Calu3 (cell line): ENCODE measurements at regions not wholly inside any gene's neighbourhood (a gene's known extent, or its start where the extent isn't known, plus 50 kb on each side); places are given as distances from the start of the nearest gene placed in this dataset.

Experiments used
- BruUV-seq: library from RNA; stranded (reverse); fragments of 400-500 nt; replicated peaks from 2 replicates; lab custom pipeline; 2021; lab: Mats Ljungman, UMichigan
- CTCF ChIA-PET: fragments of 300-600 bp; sonication (Branson Sonifier 250); formaldehyde crosslinking; loops from one replicate; lab custom pipeline; 2022; ENCODE audit warnings: antibody characterized with exemption; lab: Charles Lee
- DNase-seq: peaks from one replicate; pipeline ENCODE4 v3.0.0; 2022
- H3K27ac Mint-ChIP-seq: one replicate; pipeline ENCODE4 v1.8.0; 2022; ENCODE audit warnings: mixed read lengths; ENCODE audit not compliant: unreplicated experiment
- H3K27me3 Mint-ChIP-seq: one replicate; pipeline ENCODE4 v1.8.0; 2022; ENCODE audit warnings: mixed read lengths; ENCODE audit not compliant: unreplicated experiment
- H3K36me3 Mint-ChIP-seq: one replicate; pipeline ENCODE4 v1.8.0; 2022; ENCODE audit warnings: mild to moderate bottlenecking, moderate library complexity, mixed read lengths; ENCODE audit not compliant: insufficient read depth, unreplicated experiment
- H3K4me1 Mint-ChIP-seq: one replicate; pipeline ENCODE4 v1.8.0; 2022; ENCODE audit warnings: mild to moderate bottlenecking, low read depth, mixed read lengths; ENCODE audit not compliant: unreplicated experiment
- H3K4me3 Mint-ChIP-seq: one replicate; pipeline ENCODE4 v1.8.0; 2022; ENCODE audit warnings: mild to moderate bottlenecking, low read depth, moderate library complexity, mixed read lengths; ENCODE audit not compliant: unreplicated experiment
- H3K9me3 Mint-ChIP-seq: one replicate; pipeline ENCODE4 v1.8.0; 2022; ENCODE audit warnings: low read depth, mixed read lengths; ENCODE audit not compliant: unreplicated experiment
- intact Hi-C: fragments of 100-400 bp; cut with micrococcal nuclease; formaldehyde crosslinking; loops from one replicate; pipeline ENCODE4 v1.10.0; 2022; ENCODE audit not compliant: unreplicated experiment
- TF ChIP-seq, protein P1 (sequence below): fragments of 200-600 bp; IDR thresholded peaks from one replicate; pipeline ENCODE4 v1.8.0; 2022; ENCODE audit warnings: antibody characterized with exemption; ENCODE audit not compliant: unreplicated experiment

DNA sequence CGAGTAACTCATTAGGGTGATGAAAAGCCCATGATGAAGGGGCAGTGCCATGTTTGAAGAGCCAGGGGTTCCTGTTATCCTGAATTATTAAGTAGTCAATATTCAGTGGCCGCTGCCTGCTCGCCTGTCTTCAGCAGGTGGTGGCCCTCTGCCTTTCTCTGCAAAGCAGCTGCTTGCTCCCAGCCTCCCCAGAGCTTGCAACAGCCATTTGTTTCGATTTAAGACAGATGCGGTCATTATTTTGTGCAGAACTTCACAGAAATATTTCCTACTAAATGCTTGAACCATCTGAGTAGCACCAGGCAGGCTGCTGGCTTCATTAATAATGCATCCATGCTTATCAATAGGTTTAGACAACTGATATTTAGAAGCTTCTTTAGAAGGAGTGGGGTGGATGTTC is 104.3 kb upstream of the TTC29 start:
- H3K4me1 Mint-ChIP-seq, result peaks cover 10% of the 10 kb centered on the region
- no peaks in the 10 kb centered on the region for H3K36me3 Mint-ChIP-seq
- intact Hi-C loops, result no loop called here
- no peak overlapping the region for H3K4me3 Mint-ChIP-seq
- H3K27ac Mint-ChIP-seq, result no peak overlapping the region
- TF ChIP-seq, protein P1, sequence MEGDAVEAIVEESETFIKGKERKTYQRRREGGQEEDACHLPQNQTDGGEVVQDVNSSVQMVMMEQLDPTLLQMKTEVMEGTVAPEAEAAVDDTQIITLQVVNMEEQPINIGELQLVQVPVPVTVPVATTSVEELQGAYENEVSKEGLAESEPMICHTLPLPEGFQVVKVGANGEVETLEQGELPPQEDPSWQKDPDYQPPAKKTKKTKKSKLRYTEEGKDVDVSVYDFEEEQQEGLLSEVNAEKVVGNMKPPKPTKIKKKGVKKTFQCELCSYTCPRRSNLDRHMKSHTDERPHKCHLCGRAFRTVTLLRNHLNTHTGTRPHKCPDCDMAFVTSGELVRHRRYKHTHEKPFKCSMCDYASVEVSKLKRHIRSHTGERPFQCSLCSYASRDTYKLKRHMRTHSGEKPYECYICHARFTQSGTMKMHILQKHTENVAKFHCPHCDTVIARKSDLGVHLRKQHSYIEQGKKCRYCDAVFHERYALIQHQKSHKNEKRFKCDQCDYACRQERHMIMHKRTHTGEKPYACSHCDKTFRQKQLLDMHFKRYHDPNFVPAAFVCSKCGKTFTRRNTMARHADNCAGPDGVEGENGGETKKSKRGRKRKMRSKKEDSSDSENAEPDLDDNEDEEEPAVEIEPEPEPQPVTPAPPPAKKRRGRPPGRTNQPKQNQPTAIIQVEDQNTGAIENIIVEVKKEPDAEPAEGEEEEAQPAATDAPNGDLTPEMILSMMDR, result no peak
- peaks cover 5% of the 10 kb centered on the region for H3K9me3 Mint-ChIP-seq
- CTCF ChIA-PET, result no interaction called here
- no peaks in the 10 kb centered on the region for H3K27me3 Mint-ChIP-seq
- no peak for DNase-seq
- BruUV-seq, result no TSS peak

DNA sequence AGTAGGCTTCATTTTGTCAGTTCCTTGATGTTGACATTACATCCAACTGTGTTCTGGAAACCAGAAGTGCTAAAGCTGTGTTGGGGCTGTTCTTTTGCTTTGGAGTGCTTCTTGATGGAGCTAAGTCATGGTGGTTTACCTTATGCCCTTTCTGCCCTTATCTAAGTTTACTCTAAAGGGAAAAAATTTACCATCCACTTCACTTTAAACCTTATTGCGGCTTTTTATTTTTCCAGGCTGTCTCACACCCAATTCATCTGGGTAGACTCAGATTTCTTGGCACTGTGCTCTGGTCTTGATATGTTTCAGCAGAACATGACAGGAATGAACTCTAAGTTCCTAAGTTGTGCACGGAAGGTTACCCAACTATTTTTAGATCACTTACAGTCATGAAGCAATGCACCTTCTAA is 104.7 kb upstream of the TTC29 start:
- H3K36me3 Mint-ChIP-seq, result no peaks in the 10 kb centered on the region
- TF ChIP-seq, protein P1, result no peak
- CTCF ChIA-PET, result no interaction called here
- no TSS peak for BruUV-seq
- H3K4me1 Mint-ChIP-seq, result peaks cover 10% of the 10 kb centered on the region
- no peak overlapping the region for H3K4me3 Mint-ChIP-seq
- no peak for DNase-seq
- H3K27ac Mint-ChIP-seq, result no peak overlapping the region
- H3K27me3 Mint-ChIP-seq, result no peaks in the 10 kb centered on the region
- intact Hi-C loops, result no loop called here
- peaks cover 5% of the 10 kb centered on the region for H3K9me3 Mint-ChIP-seq

DNA sequence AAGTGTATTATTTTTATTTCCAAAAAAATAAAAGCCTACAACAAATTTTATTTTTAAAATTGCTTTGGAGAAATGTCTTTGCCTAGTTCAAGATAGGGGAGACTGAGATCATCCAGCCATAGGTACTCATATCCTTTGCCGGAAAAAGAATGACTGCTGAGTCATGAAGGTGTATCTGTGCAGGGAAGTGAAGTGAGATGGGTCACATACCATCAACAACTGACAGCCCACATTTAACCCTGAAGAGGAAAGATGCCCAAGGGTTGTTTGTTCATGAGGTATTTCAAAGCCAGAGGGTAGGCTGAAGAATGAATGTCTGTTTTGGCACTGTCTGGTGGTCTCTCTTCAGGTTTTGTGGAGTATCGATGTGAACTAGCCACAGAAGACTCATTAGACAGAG is 106.7 kb upstream of the TTC29 start:
- H3K9me3 Mint-ChIP-seq, result peaks cover 5% of the 10 kb centered on the region

DNA sequence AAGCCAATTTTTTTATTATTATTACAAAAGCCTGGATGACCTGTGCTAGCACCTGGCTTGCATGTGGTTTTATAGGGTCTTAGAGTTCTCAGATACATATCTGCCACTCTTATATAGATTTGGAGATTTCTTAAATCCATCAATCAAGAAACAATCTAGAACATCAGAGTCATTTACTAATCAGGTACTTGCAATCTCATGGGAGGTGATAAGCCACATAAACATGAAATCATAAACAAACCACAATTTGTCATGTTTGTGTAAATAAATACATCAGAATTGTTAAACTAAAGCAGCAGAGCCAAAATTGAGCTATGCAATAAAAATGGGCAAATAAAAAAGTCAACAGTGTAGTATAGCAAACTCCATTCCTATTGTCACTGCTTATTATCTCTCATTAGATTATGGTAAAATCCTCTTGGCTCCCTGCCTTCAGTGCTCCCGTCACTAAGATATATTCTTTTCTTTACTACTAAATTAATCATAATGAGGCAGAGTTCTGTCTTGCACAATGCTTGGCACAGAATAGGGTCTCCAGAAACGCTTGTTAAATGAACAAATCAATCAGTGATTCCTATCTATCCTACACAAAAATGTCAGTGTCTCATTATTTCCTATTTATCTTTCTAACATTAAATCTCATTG is 108.7 kb upstream of the TTC29 start:
- Mint-ChIP-seq H3K27me3 (no peaks in the 10 kb centered on the region), H3K9me3 (peaks cover 2% of the 10 kb centered on the region), H3K4me1 (no peaks in the 10 kb centered on the region), H3K36me3 (no peaks in the 10 kb centered on the region), H3K4me3 (no peak overlapping the region), H3K27ac (no peak overlapping the region)
- BruUV-seq, result no TSS peak
- TF ChIP-seq, protein P1, result no peak
- intact Hi-C loops, result no loop called here
- DNase-seq, result no peak
- CTCF ChIA-PET, result no interaction called here

More for the DNA sequence above, 106.7 kb upstream of the TTC29 start:
- H3K27me3 Mint-ChIP-seq, result no peaks in the 10 kb centered on the region
- no peaks in the 10 kb centered on the region for H3K4me1 Mint-ChIP-seq
- intact Hi-C loops, result no loop called here
- TF ChIP-seq, protein P1, result no peak
- BruUV-seq, result no TSS peak
- no peak for DNase-seq
- H3K27ac Mint-ChIP-seq, result no peak overlapping the region
- no peak overlapping the region for H3K4me3 Mint-ChIP-seq
- CTCF ChIA-PET, result no interaction called here
- no peaks in the 10 kb centered on the region for H3K36me3 Mint-ChIP-seq
